Kidney (tissue), 13 donors: ENCODE measurements at regions not wholly inside any gene's neighbourhood (a gene's known extent, or its start where the extent isn't known, plus 50 kb on each side); places are given as distances from the start of the nearest gene placed in this dataset.

Source experiments
- DNase-seq, 5 donors: peaks; one replicate each; pipeline ENCODE4 v3.0.0-alpha.2; 2013 to 2020
- FAIRE-seq: peaks from 2 replicates; lab custom pipeline; 2012; peaks lifted over from hg19 to GRCh38; lab: Jason Lieb, UNC
- H3K27ac ChIP-seq, 2 donors: one replicate each; pipeline ENCODE4 v1.7.0; 2013; ENCODE audit warnings: low read depth in 2 of 2, low read length in 2 of 2, inconsistent platforms in 1 of 2
- H3K27me3 ChIP-seq: one replicate; pipeline ENCODE4 v1.7.1; 2013; ENCODE audit warnings: low read length, inconsistent platforms; ENCODE audit not compliant: control insufficient read depth, insufficient read depth
- H3K36me3 ChIP-seq, 3 donors: one replicate each; pipeline versions ENCODE4 v1.7.0 to v1.7.1; 2013; ENCODE audit warnings: low read length in 3 of 3, control low read depth in 1 of 3, inconsistent platforms in 1 of 3; ENCODE audit not compliant: insufficient read depth in 3 of 3, control insufficient read depth in 2 of 3
- H3K4me1 ChIP-seq, 3 donors: one replicate each; pipeline versions ENCODE4 v1.7.0 to v1.7.1; 2013; ENCODE audit warnings: low read length in 3 of 3, inconsistent platforms in 1 of 3, low read depth in 1 of 3; ENCODE audit not compliant: control insufficient read depth in 2 of 3, insufficient read depth in 2 of 3
- H3K4me3 ChIP-seq, 3 donors: one replicate each; pipeline versions ENCODE4 v1.7.0 to v1.8.1; 2013; ENCODE audit warnings: low read length in 3 of 3, control low read depth in 1 of 3, inconsistent platforms in 1 of 3
- H3K9ac ChIP-seq, 3 donors: one replicate each; pipeline versions ENCODE4 v1.7.0 to v1.7.1; 2013; ENCODE audit warnings: low read length in 3 of 3, control low read depth in 1 of 3, inconsistent platforms in 1 of 3
- H3K9me3 ChIP-seq, 3 donors: one replicate each; pipeline versions ENCODE4 v1.7.0 to v1.7.1; 2013; ENCODE audit warnings: low read length in 3 of 3, control low read depth in 1 of 3, inconsistent platforms in 1 of 3; ENCODE audit not compliant: control insufficient read depth in 2 of 3, insufficient read depth in 1 of 3
- intact Hi-C: fragments of 100-400 bp; cut with DNase I; formaldehyde crosslinking; loops from one replicate; pipeline ENCODE4 v1.11.1; 2022
- TF ChIP-seq, protein P1 (sequence below): IDR thresholded peaks from 3 replicates; pipeline ENCODE4 v1.5.1; 2012; ENCODE audit warnings: mild to moderate bottlenecking, moderate library complexity, borderline replicate concordance; ENCODE audit not compliant: insufficient read depth; ENCODE audit errors: extremely low read depth
- donor health status: control.
- donor health status: control.
- donor health status: control.
- donor health status: control.
- donor health status: control.
- donor health status: DM: yes; HTN: yes; CAD: no.
- donor health status: Normal renal cell carcinoma (clear cell type).

DNA sequence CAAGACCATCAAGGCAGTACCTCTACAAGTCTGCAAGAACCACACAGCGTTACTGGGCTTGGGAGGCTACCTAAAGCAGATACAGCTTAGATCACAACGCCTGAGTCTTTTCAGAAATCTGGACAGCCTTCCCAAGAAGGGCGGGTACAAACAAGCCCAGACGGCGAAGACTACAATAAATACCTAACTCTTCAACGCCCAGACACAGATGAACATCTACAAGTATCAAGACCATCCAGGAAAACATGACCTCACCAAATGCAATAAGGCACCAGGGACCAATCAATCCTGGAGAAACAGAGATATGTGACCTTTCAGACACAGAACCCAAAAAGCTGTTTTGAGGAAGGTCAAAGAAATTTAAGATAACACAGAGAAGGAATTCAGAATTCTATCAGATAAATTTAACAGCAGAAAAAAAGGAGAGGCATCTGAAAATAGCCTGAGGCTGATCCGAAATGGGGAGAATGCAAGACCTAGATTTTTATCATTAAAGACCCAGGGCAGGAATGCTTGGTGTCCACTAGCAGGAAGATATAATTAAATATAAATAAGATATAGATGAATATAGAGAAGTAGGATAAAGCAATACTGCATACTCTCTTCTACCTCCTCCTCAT, 131.7 kb upstream of the COL21A1 start:
- intact Hi-C loops: no loop called here
- no peaks in the 10 kb centered on the region for H3K4me1 ChIP-seq
- H3K4me3 ChIP-seq: no peak overlapping the region
- TF ChIP-seq, protein P1, sequence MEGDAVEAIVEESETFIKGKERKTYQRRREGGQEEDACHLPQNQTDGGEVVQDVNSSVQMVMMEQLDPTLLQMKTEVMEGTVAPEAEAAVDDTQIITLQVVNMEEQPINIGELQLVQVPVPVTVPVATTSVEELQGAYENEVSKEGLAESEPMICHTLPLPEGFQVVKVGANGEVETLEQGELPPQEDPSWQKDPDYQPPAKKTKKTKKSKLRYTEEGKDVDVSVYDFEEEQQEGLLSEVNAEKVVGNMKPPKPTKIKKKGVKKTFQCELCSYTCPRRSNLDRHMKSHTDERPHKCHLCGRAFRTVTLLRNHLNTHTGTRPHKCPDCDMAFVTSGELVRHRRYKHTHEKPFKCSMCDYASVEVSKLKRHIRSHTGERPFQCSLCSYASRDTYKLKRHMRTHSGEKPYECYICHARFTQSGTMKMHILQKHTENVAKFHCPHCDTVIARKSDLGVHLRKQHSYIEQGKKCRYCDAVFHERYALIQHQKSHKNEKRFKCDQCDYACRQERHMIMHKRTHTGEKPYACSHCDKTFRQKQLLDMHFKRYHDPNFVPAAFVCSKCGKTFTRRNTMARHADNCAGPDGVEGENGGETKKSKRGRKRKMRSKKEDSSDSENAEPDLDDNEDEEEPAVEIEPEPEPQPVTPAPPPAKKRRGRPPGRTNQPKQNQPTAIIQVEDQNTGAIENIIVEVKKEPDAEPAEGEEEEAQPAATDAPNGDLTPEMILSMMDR: no peak
- no peak overlapping the region for H3K27ac ChIP-seq
- H3K36me3 ChIP-seq: no peaks in the 10 kb centered on the region
- no peak overlapping the region for H3K9ac ChIP-seq
- no peaks in the 10 kb centered on the region for H3K27me3 ChIP-seq
- FAIRE-seq (no peak), DNase-seq (no peak)
- no peaks in the 10 kb centered on the region for H3K9me3 ChIP-seq

DNA sequence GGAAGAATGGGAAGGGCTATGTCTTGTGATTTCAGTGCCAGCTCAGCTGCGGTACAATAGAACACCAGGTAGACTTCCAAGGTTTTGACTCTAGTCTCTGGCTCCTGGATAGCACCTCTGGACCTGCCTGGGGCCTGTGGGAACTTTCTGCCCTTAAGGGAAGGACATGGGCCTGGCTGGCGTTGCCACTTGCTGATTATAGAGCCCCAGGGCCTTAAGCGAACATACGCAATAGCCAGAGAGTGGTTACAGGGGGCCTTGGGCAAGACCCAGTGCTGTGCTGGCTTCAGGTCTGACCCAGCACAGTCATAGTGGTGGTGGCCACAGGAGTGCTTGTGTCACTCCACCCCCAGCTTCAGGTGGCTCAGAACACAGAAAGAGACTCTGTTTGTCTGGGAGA, 131.1 kb upstream of the COL21A1 start:
- Histone ChIP-seq H3K36me3 (no peaks in the 10 kb centered on the region), H3K9me3 (no peaks in the 10 kb centered on the region), H3K9ac (no peak overlapping the region), H3K27ac (no peak overlapping the region), H3K4me1 (no peaks in the 10 kb centered on the region), H3K4me3 (no peak overlapping the region), H3K27me3 (no peaks in the 10 kb centered on the region)
- no peak for FAIRE-seq
- intact Hi-C loops: no loop called here
- TF ChIP-seq, protein P1: no peak
- DNase-seq: peak in 1 of 5 donors; percentile 59

DNA sequence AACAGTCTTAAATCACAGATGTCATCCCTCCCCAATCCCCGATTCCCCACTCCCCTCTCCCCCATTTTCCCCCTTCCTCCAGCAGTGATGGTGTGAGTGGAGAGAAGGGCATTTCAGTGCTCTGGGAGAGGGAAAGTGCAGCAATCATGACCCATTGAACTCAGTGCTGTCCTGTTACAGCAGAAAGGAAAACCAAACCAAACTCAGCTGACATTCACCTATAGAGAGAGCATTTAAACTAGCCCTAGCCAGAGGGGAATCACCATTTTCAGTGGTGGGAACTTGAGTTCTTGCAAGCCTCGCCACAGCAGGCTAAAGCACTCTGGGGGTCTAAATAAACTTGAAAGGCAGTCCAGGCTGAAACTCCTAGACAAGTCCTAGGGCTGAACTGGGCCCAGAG, 129.9 kb upstream of the COL21A1 start:
- intact Hi-C loops: no loop called here
- no peak overlapping the region for H3K9ac ChIP-seq

More for the DNA sequence above, 129.9 kb upstream of the COL21A1 start:
- no peak overlapping the region for H3K4me3 ChIP-seq
- no peak overlapping the region for H3K27ac ChIP-seq
- H3K4me1 ChIP-seq: peaks cover 0 to 5% (median 0%) of the 10 kb centered on the region in 3 donors
- FAIRE-seq: no peak
- no peaks in the 10 kb centered on the region for H3K9me3 ChIP-seq
- TF ChIP-seq, protein P1: no peak
- H3K27me3 ChIP-seq: no peaks in the 10 kb centered on the region
- no peaks in the 10 kb centered on the region for H3K36me3 ChIP-seq
- DNase-seq: no peak
